ENCODE measurements at regions not wholly inside any gene's neighbourhood (a gene's known extent, or its start where the extent isn't known, plus 50 kb on each side); places are given as distances from the start of the nearest gene placed in this dataset.
A peak's percentile ranks its signal among the peaks of the same experiment; 100 is the strongest.

GRCh38 chr13:39273953-39274738 is 235.9 kb downstream of the NHLRC3 start:
- DNase-seq (ENCODE audit: extremely low read depth, insufficient read length): no peak
- Histone ChIP-seq H3K27me3 (replicated peaks; ENCODE audit: control insufficient read depth, insufficient read depth, low read length) (no peaks in the 10 kb centered on the region), H3K4me3 (replicated peaks; ENCODE audit: low read depth, low read length) (no peak overlapping the region), H3K36me3 (ENCODE audit: control insufficient read depth, insufficient read depth, low read length) (no peaks in the 10 kb centered on the region)
- peak; percentile 28 for TF ChIP-seq CTCF (IDR thresholded peaks at IDR 0.05; ENCODE audit: insufficient read depth, low read length, poor library complexity, severe bottlenecking)

DNA sequence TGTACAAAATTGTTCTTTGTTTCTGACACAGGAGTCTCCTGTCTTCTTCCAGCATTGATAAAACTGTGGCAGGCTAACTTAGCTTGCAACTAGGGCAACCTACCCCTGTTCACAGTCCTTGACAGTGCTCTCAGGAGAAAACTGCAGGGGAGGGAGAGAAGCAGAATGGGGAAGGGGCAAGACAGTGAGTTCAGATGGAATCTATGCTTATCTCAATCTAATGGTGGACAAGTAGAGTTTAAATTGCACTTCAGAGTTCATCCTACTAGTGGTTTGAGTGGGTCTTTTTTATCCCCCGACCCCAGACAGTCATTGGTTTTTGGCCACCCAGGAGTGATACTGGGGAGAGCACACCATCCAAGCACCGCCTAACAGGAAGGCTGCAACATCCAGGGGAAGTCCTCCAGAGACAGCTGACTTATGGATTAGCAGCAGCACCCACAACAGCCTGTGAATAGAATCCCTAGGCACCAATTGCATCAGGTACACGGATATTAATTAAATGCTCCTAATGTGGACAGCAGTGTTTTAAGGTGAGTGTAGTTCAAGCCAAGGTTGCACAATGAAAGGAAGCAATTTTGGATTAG is 236.6 kb downstream of the NHLRC3 start:
- no peak for DNase-seq (ENCODE audit: extremely low read depth, insufficient read length)
- Histone ChIP-seq H3K4me3 (replicated peaks; ENCODE audit: low read depth, low read length) (no peak overlapping the region), H3K27me3 (replicated peaks; ENCODE audit: control insufficient read depth, insufficient read depth, low read length) (no peaks in the 10 kb centered on the region; the same call in 1 of the 2 replicates), H3K36me3 (ENCODE audit: control insufficient read depth, insufficient read depth, low read length) (no peaks in the 10 kb centered on the region)
- TF ChIP-seq CTCF (IDR thresholded peaks at IDR 0.05; ENCODE audit: insufficient read depth, low read length, poor library complexity, severe bottlenecking): no peak

- TF ChIP-seq CTCF (IDR thresholded peaks at IDR 0.05; ENCODE audit: insufficient read depth, low read length, poor library complexity, severe bottlenecking): no peak
- H3K4me3 ChIP-seq (replicated peaks; ENCODE audit: low read depth, low read length): no peak overlapping the region
- DNase-seq (ENCODE audit: extremely low read depth, insufficient read length): no peak
- no peaks in the 10 kb centered on the region; the same call in 1 of the 2 replicates for H3K27me3 ChIP-seq (replicated peaks; ENCODE audit: control insufficient read depth, insufficient read depth, low read length)
- no peaks in the 10 kb centered on the region for H3K36me3 ChIP-seq (ENCODE audit: control insufficient read depth, insufficient read depth, low read length)
These were observed 240.8 kb downstream of the NHLRC3 start for GRCh38 chr13:39279077-39279476.

- no peaks in the 10 kb centered on the region for H3K36me3 ChIP-seq (ENCODE audit: control insufficient read depth, insufficient read depth, low read length)
- TF ChIP-seq CTCF (IDR thresholded peaks at IDR 0.05; ENCODE audit: insufficient read depth, low read length, poor library complexity, severe bottlenecking): no peak
- DNase-seq (ENCODE audit: extremely low read depth, insufficient read length): no peak
- no peaks in the 10 kb centered on the region; the same call in 1 of the 2 replicates for H3K27me3 ChIP-seq (replicated peaks; ENCODE audit: control insufficient read depth, insufficient read depth, low read length)
- H3K4me3 ChIP-seq (replicated peaks; ENCODE audit: low read depth, low read length): no peak overlapping the region
These were observed 243.4 kb downstream of the NHLRC3 start for GRCh38 chr13:39281539-39282150.

GRCh38 chr13:39282400-39282972 is 244.2 kb downstream of the NHLRC3 start:
- H3K27me3 ChIP-seq (replicated peaks; ENCODE audit: control insufficient read depth, insufficient read depth, low read length): no peaks in the 10 kb centered on the region; the same call in 1 of the 2 replicates
- no peaks in the 10 kb centered on the region for H3K36me3 ChIP-seq (ENCODE audit: control insufficient read depth, insufficient read depth, low read length)
- no peak for TF ChIP-seq CTCF (IDR thresholded peaks at IDR 0.05; ENCODE audit: insufficient read depth, low read length, poor library complexity, severe bottlenecking)
- peak; percentile 20 for DNase-seq (ENCODE audit: extremely low read depth, insufficient read length)
- H3K4me3 ChIP-seq (replicated peaks; ENCODE audit: low read depth, low read length): no peak overlapping the region
